ENCODE measurements at regions not wholly inside any gene's neighbourhood (a gene's known extent, or its start where the extent isn't known, plus 50 kb on each side); places are given as distances from the start of the nearest gene placed in this dataset.

DNA sequence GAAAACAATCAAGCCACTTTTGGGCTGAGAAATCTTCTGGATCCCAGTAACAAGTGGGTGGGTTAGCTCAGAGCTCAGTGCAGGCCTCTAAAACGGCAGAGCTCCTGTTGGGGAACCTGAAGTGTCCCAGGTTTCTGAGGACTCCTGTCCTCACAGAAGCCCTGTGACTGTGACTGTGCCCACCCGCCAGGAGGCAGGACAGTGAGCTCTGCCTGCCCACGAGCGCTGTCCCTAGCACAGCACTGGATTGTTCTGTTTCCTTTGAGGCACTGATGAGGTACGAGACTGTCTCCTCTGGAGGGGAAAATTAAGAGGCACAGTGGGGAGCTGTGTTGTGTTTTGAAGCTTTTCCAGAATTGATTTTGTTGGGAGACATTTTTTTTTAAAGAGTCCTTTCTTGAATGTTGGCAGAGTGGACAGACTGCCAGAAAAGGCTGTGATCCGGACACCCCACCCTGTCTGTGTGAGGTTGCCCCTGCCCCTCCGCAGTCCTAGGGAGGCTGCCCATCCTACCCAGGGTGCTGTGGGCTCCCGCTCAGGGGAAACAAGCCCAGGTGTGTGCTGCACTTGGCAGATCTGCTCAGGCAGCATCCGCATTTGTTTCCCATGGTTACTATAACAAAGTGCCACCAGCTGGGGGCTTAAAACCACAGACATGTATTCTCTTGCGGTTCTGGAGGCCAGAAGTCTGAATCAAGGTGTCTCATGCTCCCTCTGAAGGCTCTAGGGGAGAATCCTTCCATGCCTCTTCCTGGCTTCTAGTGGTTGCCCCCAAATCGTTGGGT lies 66.6 kb upstream of the LARS2 start:
- Histone ChIP-seq H3K9me3 (no peaks in the 10 kb centered on the region), H3K27me3 (no peaks in the 10 kb centered on the region), H3K36me3 (ENCODE audit: low read depth, missing control alignments) (no peaks in the 10 kb centered on the region), H3K4me1 (no peaks in the 10 kb centered on the region), H3K4me3 (no peak overlapping the region), H3K27ac (no peak overlapping the region)
- 83 to 84% methylated on average over 11 of the region's 11 CpGs for WGBS, 2 donors
- no peak for TF ChIP-seq POLR2A (IDR thresholded peaks at IDR 0.05)
- TF ChIP-seq, protein P1, sequence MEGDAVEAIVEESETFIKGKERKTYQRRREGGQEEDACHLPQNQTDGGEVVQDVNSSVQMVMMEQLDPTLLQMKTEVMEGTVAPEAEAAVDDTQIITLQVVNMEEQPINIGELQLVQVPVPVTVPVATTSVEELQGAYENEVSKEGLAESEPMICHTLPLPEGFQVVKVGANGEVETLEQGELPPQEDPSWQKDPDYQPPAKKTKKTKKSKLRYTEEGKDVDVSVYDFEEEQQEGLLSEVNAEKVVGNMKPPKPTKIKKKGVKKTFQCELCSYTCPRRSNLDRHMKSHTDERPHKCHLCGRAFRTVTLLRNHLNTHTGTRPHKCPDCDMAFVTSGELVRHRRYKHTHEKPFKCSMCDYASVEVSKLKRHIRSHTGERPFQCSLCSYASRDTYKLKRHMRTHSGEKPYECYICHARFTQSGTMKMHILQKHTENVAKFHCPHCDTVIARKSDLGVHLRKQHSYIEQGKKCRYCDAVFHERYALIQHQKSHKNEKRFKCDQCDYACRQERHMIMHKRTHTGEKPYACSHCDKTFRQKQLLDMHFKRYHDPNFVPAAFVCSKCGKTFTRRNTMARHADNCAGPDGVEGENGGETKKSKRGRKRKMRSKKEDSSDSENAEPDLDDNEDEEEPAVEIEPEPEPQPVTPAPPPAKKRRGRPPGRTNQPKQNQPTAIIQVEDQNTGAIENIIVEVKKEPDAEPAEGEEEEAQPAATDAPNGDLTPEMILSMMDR (IDR thresholded peaks at IDR 0.05), result no peak
- no peak for DNase-seq
- intact Hi-C loops (cut with DNase I; ENCODE audit: low total_unique reads), result no loop called here

DNA sequence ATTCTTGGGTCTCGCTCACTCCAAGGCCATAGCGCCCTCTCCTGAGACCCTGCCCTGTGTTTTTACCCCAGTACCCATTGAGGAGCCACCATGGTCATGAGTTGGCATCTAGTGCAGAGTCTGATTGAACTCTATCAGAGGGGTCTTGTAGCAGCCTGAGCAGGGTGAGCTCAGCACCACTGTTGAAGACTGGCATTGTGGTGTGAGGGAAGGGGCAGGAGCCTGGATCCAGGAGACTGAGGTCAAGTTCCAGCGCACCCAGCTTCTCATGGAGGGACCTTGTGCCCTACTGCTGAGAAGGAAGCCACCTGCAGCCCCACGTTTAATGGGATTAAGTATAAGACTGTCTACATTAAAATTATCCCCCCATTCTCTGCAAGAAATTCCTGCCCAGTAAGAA lies 65.8 kb upstream of the LARS2 start:
- H3K4me1 ChIP-seq, result no peaks in the 10 kb centered on the region
- H3K36me3 ChIP-seq (ENCODE audit: low read depth, missing control alignments), result no peaks in the 10 kb centered on the region
- no peaks in the 10 kb centered on the region for H3K9me3 ChIP-seq
- H3K27ac ChIP-seq, result no peak overlapping the region
- 92 to 96% methylated on average over 4 of the region's 4 CpGs for WGBS, 2 donors
- H3K27me3 ChIP-seq, result no peaks in the 10 kb centered on the region
- DNase-seq, result no peak
- TF ChIP-seq, protein P1 (IDR thresholded peaks at IDR 0.05), result no peak
- no peak for TF ChIP-seq POLR2A (IDR thresholded peaks at IDR 0.05)
- no peak overlapping the region for H3K4me3 ChIP-seq
- intact Hi-C loops (cut with DNase I; ENCODE audit: low total_unique reads), result no loop called here

DNA sequence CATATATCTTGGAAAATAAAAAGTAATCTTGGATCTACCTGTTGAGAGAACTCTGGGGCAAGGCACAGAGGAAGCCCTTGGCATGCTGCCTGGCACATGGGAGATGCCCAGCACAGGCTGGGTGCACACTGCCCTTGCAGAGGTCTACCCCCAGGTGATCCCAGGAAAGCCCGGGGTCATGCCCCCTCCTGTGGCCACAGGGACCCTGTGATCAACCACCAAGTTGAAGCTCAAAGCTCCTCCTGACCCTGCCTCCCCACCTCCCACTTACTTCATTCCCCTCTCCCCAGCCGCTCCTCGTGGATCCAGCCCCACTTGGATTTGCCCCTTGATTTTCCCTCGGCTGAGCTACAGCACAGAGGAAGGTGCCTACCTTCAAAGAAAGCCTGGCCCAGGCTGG lies 62.7 kb upstream of the LARS2 start:
- TF ChIP-seq, protein P1 (IDR thresholded peaks at IDR 0.05), result no peak
- TF ChIP-seq POLR2A (IDR thresholded peaks at IDR 0.05), result no peak
- H3K27ac ChIP-seq, result no peak overlapping the region
- H3K4me3 ChIP-seq, result no peak overlapping the region
- H3K4me1 ChIP-seq, result no peaks in the 10 kb centered on the region
- no peaks in the 10 kb centered on the region for H3K9me3 ChIP-seq
- WGBS, 2 donors, result 78 to 84% methylated on average over 4 of the region's 4 CpGs
- no peak for DNase-seq
- intact Hi-C loops (cut with DNase I; ENCODE audit: low total_unique reads), result no loop called here
- no peaks in the 10 kb centered on the region for H3K27me3 ChIP-seq
- no peaks in the 10 kb centered on the region for H3K36me3 ChIP-seq (ENCODE audit: low read depth, missing control alignments)

DNA sequence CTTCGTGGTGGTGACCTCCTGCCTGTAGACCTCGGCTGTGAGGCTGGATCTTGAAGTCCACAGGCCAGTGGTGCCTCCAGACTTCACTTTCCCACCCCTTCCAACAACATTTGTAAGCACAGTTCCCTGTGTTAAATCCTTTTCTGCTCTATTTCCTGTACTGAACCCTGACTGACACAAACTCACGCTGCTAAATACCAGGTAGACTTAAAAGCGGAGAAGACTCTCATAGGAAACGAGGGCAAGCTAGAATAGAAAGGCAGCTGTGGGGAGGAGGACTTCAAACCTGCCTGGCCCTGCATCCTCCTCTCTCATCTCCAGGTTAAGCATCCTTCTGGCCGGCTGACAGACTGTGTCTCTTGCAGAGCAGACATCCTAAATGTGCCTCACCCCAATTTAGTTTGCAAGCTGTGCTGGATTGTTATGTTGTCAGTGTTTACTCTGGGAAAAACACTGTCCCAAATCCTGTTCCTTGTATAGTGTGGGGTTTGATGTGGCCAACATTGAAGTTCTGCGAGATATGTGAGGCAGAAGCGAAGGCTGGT lies 58.5 kb upstream of the LARS2 start:
- Histone ChIP-seq H3K27me3 (no peaks in the 10 kb centered on the region), H3K4me1 (no peaks in the 10 kb centered on the region), H3K9me3 (no peaks in the 10 kb centered on the region), H3K36me3 (ENCODE audit: low read depth, missing control alignments) (no peaks in the 10 kb centered on the region), H3K4me3 (no peak overlapping the region), H3K27ac (no peak overlapping the region)
- WGBS, 2 donors, result 72 to 84% methylated on average over 6 to 8 of the region's 8 CpGs
- intact Hi-C loops (cut with DNase I; ENCODE audit: low total_unique reads), result no loop called here
- no peak for DNase-seq
- TF ChIP-seq, protein P1 (IDR thresholded peaks at IDR 0.05), result no peak
